HG03575 (cell line): ENCODE measurements at regions not wholly inside any gene's neighbourhood (a gene's known extent, or its start where the extent isn't known, plus 50 kb on each side); places are given as distances from the start of the nearest gene placed in this dataset.

Experiments
- ATAC-seq: cut with Tn5 transposase; IDR thresholded peaks from one replicate; pipeline ENCODE4 v1.9.1; 2021; ENCODE audit not compliant: unreplicated experiment, insufficient number of reproducible peaks, low FRiP score; ENCODE audit errors: extremely low read depth

DNA sequence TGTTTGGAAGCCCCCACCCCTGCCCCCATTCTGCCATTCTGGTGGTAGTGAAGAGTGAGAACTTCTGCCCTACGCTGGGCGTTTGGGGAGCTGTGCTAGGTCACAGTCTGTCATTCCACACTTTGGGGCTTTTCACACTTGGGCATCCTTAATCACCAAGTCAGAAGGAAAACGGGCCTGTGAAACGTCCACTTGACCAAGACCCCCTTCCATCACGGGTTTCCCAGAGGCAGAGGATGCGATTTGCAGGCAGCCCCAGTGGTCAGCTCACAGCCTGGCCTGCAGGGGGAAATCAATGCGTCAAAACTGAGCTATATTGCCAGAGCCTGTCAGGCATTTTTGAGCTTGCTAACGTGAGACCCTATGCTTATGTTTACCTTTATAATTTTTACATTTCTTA is 663.3 kb upstream of the MGMT start:
- no peak for ATAC-seq

DNA sequence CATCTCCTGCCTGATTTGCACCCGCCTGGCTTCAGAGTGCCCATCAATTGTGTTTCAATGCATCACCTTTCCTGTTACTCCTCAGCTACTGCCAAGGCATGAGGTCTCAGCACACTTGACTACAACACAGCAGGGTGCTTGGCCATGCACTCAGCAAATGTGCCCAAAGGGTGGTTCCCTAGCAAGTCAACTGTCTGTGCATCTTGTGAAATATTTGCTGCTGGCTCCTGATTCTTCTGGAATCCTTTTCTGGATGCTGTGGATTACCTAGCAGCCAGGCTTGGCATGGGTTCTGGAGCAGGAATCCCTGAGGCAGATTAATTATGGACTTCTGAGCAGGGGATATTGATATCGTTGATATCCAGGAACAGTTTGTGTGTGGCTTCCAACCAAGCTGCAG is 662.6 kb upstream of the MGMT start:
- ATAC-seq = no peak

DNA sequence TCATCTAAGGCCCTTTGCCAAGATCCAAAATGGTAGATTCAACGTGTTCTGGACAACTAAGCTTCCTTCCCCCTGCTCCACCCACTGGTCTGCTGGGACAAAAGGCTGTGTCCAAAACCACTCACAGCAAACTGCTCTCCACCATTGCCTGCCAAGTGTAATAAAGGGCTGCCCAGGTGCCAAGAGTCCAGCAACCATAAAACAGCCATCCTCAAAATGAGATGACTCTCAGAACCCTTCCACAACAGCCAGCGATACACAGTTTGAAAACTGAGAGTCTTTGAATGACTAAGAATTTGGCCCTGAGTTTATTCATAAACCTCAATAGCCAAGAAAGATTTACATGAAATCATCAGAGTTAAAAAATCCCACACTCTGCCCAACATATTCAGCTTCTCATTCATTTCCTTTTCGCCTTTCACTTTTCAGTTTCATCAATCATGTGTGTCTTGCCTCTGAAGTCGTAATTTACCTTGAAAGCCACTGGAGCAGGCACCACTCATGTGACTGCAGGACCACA is 658.1 kb upstream of the MGMT start:
- no peak for ATAC-seq

DNA sequence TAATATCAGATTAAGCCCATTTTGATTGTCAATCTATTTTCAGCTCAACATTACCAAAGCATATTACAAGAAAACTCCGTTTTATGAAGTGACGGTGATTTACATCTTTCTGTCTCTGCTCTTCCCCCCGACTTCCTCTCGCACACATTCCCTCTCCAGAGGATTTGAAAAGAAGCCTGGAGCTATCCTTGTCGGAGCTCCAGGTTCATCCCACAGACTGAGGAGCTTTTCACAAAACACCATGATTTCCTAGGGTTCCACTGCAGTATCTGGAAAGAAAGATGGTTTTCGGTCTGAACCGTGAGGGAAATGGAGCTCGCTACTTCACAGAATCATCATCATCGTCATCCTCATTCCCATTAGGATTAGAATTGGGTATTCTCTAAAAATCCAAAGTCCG is 655.5 kb upstream of the MGMT start:
- no peak for ATAC-seq

DNA sequence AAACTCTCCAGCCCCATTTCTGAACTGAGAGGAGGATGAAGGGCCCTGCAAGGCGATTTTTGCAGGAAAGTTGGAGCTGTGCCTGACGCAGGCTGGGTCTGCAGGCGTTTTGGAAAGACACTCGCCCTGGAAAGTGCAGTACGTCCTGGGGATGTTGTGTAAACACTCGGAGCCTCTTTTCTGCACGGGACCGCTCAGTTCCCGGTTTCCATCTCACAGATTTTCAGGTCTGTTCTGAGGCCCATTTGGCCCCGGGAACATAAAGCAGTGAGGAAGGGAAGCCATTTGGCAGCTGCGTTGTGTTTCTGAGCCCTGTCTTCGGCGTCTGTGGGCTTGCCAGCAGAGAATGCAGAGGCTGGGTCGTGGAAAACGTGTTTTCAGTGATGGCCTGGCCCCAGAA is 655.0 kb upstream of the MGMT start:
- ATAC-seq = no peak

DNA sequence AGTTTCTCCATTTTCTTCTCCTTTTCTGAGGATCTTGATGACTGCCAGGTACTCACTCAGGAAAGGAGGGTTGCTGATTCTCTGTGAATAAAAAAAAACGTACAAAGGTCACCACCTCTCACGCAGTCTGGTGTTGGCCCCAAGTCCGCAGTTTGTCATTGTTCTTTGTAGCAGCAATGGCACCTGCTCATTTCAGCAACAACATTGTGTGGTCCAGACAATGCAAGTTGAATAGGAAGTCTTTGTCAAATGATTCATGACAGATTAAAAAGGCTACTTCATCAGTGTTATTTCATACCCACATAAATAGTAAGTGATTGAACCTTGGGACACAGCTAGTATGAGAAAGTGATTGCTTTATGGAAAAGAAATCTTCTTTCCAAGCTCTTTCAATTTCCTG is 653.5 kb upstream of the MGMT start:
- ATAC-seq = no peak

DNA sequence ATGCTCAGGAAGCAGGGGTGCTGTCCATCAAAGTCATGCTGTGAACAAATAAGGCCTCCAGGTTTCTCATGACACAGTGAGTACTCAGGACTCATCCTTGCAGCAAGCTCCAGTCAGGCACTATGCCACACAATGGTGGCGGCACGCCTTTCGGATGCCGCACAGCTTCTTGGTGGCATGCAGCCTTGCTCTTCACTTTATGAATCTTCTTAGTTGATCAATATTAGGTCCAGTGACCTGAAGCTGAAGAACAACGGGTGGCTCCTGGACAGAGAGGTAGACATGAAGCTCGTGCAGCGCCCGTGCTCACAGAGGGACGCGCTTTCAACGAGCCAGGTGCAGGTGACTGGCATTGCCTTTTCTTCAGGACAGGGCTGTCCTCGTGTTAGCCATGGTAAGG is 653.0 kb upstream of the MGMT start:
- no peak for ATAC-seq

DNA sequence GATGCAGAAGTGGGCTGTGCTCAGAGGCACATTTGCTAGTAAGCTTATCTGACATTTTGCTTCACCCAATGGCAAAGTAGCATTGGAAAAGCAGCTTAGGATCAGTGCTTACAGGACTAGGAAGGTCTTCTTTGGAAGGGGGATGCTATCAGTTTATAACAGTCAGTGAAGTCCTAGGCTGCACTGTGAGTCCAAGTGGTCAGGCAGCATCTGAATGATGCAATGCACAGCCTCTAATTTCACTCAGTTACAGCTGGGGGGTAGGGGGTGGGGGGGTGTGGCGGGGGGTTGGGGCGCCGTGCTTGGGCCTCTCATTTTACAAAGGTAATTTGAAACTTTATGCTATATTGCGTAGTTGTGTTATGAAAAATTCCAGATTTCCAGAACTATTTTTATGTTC is 652.3 kb upstream of the MGMT start:
- no peak for ATAC-seq

DNA sequence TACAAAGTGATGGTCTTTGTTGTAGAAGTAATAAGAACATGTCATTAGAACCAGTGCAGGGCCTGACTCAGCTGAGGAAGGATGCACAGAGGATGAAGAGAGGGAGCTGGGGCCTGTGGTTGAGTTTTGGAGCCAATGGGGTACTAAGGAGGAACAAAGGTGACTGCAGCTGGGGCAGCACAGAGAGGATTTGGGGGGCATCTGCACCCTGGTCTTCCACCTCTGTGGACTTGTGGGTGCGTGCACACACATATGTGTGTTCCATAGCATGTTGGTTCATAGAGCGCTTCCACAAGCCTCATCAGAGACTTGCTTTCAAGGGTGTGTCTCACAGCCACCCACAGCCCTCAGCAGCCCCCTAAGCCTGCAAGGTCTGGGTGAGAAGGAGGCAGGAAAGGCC is 650.3 kb upstream of the MGMT start:
- ATAC-seq = no peak

DNA sequence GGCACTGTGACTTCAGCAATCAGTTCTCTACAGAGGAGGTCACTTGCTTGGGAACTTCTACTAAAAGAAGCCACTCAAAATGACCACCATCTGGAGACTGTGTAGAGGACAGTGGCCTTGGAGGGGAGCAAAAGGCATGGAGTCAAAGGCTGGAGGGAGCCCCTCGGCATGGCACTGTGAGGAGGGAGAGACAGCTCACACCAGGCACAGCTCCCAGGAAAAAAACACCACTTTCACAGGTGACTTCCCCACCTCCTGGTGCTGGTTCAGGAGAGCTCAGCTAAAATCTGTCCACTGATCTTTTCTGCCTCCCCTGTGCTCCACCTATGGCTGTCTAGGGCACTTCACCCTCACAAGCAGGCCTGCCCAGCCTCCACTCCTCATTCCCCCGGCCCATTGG is 649.4 kb upstream of the MGMT start:
- ATAC-seq = no peak

DNA sequence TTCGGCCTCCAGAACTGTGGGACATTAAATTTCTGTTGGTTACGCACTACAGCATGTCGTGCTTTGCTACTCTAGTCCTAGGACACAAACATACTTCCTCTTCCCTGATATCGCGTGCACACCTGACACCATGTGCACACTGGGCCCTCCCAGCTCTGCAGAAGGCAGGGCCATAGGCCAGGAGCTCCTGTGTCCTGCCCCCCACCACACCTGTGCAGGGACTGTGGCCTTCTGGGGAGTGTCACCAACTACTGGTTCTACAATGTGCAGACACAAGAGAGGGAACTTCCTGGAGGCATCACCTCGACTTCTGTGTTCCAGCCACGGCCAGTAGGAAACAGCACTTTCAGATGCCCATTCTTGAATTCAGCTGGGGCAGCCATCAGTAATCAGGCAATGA is 646.4 kb upstream of the MGMT start:
- ATAC-seq = no peak

DNA sequence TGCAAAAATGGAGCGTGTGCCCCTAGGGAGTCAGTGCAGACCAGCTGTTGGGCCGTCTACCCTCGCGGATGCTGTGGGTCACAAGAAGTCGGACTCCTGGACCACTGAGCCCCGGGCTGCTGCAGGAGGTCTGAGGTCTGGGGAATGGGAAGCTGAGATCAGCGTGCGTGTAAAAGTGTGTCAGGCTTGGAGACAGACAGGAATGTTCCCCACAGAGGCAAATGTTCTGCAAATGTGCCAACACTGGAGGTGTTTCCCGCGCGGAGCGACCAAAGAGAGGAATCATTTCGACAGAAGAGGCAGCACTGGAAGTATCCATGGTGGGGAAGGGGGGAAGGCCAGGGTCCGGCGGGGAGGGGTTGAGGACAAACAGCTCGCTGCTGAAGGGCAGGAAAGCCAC is 643.8 kb upstream of the MGMT start:
- no peak for ATAC-seq

DNA sequence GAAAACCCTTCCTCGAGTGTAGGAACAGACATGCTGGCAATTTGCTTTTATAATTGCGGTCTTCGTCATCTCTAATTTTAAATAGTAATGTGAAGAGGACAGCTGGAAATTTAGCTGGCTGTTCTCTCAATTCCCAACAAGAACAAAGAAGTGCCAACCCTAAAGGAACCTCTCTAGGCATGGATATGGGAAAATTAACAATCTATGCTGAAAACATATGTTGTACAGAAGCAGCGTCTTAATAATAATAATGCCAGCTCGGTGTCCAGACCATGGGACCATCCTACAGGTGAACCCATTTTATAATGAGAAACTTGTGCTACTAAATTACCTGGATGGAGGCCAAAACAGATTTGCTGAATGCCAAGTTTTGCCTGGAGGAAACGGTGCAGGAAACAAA is 641.4 kb upstream of the MGMT start:
- ATAC-seq = no peak

DNA sequence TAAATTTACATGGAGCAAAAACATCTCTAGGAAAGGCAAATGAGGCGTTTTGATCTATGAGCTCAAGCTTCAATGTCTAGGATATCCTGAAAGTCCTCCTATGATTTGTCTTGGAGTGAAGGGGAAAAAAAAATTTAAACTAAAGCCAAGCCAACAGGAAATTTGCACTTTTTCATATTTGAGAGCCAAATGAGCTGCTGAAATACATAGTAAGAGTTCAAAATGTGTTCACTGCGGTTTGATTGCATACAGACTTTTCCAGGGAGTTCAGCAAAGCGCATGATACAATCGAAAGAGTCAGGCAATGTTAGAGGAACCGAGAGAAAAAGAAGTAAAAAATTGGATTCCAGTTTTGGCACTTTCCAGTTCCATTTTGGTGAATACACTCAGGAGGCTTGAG is 633.4 kb upstream of the MGMT start:
- ATAC-seq = no peak

DNA sequence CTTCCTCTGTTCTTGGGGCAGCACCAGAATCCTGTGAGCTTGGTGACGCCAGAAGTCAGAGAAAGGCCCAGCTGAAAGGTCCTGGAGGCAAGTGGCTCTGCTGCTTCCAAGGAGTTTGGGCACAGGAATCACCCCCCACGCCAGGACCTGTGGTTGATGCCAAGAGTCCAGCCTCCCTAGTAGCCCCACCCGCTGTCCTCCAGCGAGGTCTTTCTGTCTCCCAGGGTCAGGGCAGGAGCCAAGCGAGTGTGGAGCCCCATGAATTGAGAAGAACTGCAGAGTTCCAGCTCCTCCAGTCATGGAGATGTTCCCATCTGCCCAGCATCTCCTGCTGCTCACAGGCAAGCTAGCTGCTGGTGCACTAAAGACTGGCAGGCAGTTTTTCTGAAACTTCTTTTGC is 631.7 kb upstream of the MGMT start:
- no peak for ATAC-seq

DNA sequence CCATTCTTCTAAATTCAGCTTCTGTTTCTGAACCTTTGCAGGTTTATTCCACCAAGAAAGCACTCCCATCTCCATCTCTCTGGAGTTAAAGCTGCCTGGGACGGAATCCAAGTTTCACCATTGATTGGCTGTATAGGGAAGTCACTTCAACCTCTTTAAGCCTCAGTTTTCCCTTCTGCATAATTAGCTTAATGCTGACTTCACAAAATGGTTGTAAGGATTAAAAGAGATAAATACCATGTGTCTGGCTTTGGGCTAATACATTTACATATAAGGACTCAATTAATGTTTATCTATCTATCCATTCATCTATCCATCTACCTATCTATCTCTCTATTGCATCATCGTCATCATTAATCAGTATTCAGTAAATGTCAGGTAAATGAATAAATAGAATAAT is 629.6 kb upstream of the MGMT start:
- ATAC-seq = no peak

DNA sequence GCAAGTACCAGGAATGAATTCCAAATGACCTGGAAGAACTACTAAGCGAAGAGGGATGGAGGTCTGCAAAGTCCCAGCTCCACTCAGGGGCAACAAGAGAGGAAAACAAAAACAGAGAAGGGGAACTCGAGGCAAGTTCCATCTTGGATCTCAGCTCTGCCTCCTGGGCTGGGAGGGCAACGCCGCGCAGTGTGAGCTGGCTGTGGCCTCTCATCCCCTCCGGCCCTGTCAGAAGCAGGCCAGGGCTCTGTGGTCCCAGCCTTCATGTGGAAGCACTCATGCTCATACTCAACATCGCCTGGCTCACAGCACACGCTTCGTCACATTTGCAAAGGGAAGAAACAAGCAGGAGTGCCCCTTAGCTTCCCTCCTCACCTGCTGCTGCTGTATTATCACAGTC is 627.9 kb upstream of the MGMT start:
- no peak for ATAC-seq

DNA sequence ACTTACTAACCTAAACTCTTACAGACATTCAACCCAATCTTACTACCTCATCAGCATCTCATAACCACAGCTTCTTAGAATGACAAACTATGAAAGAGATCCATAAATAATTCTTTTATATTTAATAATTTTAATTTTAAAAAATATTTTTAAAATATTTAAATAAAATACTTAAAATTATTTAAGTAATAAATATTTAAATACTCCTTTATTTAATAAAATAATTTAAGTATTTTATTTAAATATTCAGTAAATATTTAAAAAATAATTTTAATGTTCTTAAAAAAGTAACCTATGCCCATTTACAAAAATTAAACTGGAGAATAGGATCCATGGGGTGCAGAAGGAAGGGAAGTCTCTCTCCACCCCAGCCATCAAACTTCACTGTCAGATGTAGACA is 627.3 kb upstream of the MGMT start:
- no peak for ATAC-seq

DNA sequence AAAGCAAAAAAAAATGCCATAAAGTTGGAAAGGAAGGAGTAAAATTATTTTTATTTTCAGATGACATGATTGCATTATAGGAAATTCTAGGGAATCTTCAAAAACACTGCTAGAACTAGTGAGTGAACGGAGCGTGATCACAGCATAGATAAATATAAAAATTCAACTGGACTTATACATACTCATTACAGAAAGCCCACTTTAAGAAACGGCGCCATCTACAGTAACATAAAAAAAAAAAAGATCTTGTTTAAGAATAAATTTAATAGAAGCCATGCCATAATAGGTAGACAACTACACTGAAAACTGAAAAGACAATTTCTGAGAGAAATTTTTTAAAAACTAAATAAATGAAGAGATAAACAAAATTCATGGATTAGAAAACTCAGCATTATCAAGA is 623.1 kb upstream of the MGMT start:
- ATAC-seq = no peak

DNA sequence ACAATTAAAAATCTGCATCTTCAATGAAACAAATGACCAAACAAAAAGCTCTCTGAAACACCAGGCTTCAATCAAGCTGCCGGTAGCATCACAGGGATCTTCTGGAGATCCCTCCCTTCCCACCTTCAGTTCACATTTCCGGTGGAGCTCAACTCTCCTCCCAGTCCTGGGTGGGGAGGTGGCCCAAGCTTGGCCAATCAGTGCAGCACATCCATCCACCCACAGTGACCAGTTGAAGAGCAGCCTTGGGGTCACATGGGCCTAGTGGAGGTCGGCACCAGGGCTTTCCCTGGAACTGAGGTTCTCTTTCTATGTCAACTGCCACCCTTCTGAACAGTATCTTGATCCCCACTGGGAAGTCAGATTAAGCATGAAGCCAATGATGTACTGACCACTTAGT is 620.1 kb upstream of the MGMT start:
- ATAC-seq = no peak

DNA sequence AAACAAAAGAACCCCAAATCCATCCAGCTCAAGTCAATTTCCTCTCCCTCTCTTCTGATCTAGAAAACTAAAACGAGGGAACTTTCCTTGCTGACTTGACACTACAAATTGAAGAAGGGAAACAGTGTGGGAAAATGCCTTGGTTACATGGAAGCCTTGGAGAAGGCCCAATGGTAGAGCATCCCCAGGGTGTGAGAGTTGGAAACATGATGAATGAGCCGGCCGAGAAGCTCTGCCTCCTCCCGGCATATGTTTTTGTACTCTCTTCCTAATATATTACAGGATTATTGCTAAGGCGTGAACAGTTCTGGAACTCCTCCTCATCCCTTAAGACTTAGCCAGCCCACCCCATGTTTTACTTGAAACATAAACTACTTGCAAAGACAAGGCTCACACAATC is 618.2 kb upstream of the MGMT start:
- no peak for ATAC-seq

DNA sequence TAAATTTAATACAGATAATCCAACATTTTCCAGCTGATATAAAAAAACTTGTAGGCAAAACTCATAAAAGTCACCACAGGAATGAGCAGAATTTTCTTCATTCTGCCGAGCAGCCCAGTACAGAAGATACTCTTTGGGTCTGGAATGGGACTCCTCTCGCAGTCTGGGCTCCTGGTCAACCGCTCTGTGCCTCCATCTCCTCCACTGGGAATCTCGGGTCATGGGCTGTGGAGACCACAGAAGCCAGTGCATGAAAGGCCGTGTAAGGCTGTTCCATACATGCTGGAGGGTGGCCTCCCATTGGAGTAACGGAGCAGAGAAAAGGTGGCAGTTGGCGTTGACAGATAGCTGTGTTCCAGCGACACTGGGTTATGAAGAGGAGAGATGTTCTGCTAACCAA is 616.4 kb upstream of the MGMT start:
- no peak for ATAC-seq
